DND-41 (cell line): ENCODE measurements at regions not wholly inside any gene's neighbourhood (a gene's known extent, or its start where the extent isn't known, plus 50 kb on each side); places are given as distances from the start of the nearest gene placed in this dataset.

Source experiments
- ATAC-seq: fragments of 200-7000 bp; cut with Tn5 transposase; 3 replicates; pipeline ENCODE4 v1.9.1; 2021; ENCODE audit warnings: low read depth; ENCODE audit not compliant: insufficient read depth
- DNase-seq: peaks from one replicate; pipeline ENCODE4 v3.0.0-alpha.2; 2020
- H2AFZ ChIP-seq: 2 replicates; pipeline ENCODE4 v1.6.0; 2012; ENCODE audit warnings: low read depth, low read length
- H3K27ac ChIP-seq: 2 replicates; pipeline ENCODE4 v1.5.1; 2012; ENCODE audit warnings: low read length, inconsistent platforms
- H3K27me3 ChIP-seq: fragments of 200-600 bp; sonication (generic); 2 replicates; pipeline ENCODE4 v1.6.0; 2012; ENCODE audit warnings: low read length, mild to moderate bottlenecking, inconsistent platforms; ENCODE audit not compliant: insufficient read depth, poor library complexity
- H3K36me3 ChIP-seq: 2 replicates; pipeline ENCODE4 v1.5.1; 2012; ENCODE audit warnings: low read length, inconsistent platforms; ENCODE audit not compliant: insufficient read depth
- H3K4me1 ChIP-seq: 2 replicates; pipeline ENCODE4 v1.5.1; 2012; ENCODE audit warnings: mild to moderate bottlenecking, low read length; ENCODE audit not compliant: insufficient read depth
- H3K4me2 ChIP-seq: 2 replicates; pipeline ENCODE4 v1.6.0; 2012; ENCODE audit warnings: mild to moderate bottlenecking, moderate library complexity, low read length, inconsistent platforms; ENCODE audit not compliant: insufficient read depth
- H3K4me3 ChIP-seq, 2 experiments: fragments of 200-600 bp in 1 of 2; shearing (Covaris generic) in 1 of 2; 2 replicates each; pipeline ENCODE4 v1.5.1; 2012 to 2016; ENCODE audit warnings: inconsistent platforms in 2 of 2, low read length in 2 of 2, mild to moderate bottlenecking in 2 of 2, low read depth in 1 of 2, moderate library complexity in 1 of 2
- H3K79me2 ChIP-seq: 2 replicates; pipeline ENCODE4 v1.6.0; 2012; ENCODE audit warnings: low read length, inconsistent platforms; ENCODE audit not compliant: insufficient read depth
- H3K9ac ChIP-seq: 2 replicates; pipeline ENCODE4 v1.6.0; 2012; ENCODE audit warnings: low read depth, mild to moderate bottlenecking, inconsistent platforms, low read length, moderate library complexity
- H3K9me3 ChIP-seq: 2 replicates; pipeline ENCODE4 v1.5.1; 2012; ENCODE audit warnings: low read length, moderate library complexity, mild to moderate bottlenecking, inconsistent platforms; ENCODE audit not compliant: insufficient read depth, severe bottlenecking
- H4K20me1 ChIP-seq: 2 replicates; pipeline ENCODE4 v1.6.0; 2012; ENCODE audit warnings: low read length; ENCODE audit not compliant: insufficient read depth
- CTCF ChIP-seq: IDR thresholded peaks from 2 replicates; pipeline ENCODE4 v1.5.1; 2012; ENCODE audit warnings: borderline replicate concordance, low read length, moderate library complexity, mild to moderate bottlenecking; ENCODE audit not compliant: poor library complexity, severe bottlenecking; ENCODE audit errors: extremely low read depth
- EZH2 ChIP-seq: IDR thresholded peaks from 3 replicates; pipeline ENCODE4 v1.6.1; 2012; ENCODE audit warnings: borderline replicate concordance, low read depth, mild to moderate bottlenecking, moderate library complexity, low read length, inconsistent platforms; ENCODE audit not compliant: severe bottlenecking

- no peak overlapping the region for H3K27ac ChIP-seq
- H3K9me3 ChIP-seq = no peaks in the 10 kb centered on the region
- H3K4me3 ChIP-seq = no peak overlapping the region
- no peak overlapping the region for H3K4me2 ChIP-seq
- peaks cover 9% of the 10 kb centered on the region; the same call in 1 of the 2 replicates for H3K4me1 ChIP-seq
- no peaks in the 10 kb centered on the region for H3K79me2 ChIP-seq
- ATAC-seq = no peak
- H3K9ac ChIP-seq = no peak overlapping the region
- H2AFZ ChIP-seq = no peak overlapping the region
- no peak for DNase-seq
- TF ChIP-seq EZH2 (no peak), CTCF (no peak)
- no peaks in the 10 kb centered on the region for H4K20me1 ChIP-seq
- H3K36me3 ChIP-seq = no peaks in the 10 kb centered on the region
- H3K27me3 ChIP-seq = no peaks in the 10 kb centered on the region
Measured at GRCh38 chr2:215746887-215747615, 266.3 kb downstream of the MREG start.

GRCh38 chr2:215746226-215746886 is 267.0 kb downstream of the MREG start:
- Histone ChIP-seq H3K9ac (no peak overlapping the region), H2AFZ (no peak overlapping the region), H4K20me1 (no peaks in the 10 kb centered on the region), H3K79me2 (no peaks in the 10 kb centered on the region), H3K4me2 (no peak overlapping the region), H3K4me1 (peaks cover 9% of the 10 kb centered on the region; the same call in 1 of the 2 replicates), H3K27ac (no peak overlapping the region), H3K4me3 (no peak overlapping the region), H3K9me3 (no peaks in the 10 kb centered on the region), H3K36me3 (no peaks in the 10 kb centered on the region), H3K27me3 (no peaks in the 10 kb centered on the region)
- no peak for DNase-seq
- TF ChIP-seq EZH2 = no peak
- no peak for TF ChIP-seq CTCF
- ATAC-seq = no peak

- Histone ChIP-seq H3K9ac (no peak overlapping the region), H3K79me2 (no peaks in the 10 kb centered on the region), H2AFZ (no peak overlapping the region), H3K27me3 (no peaks in the 10 kb centered on the region), H3K4me1 (0 out of 2 replicates have a peak, but pooled peaks cover under 1% of the 10 kb centered on the region), H3K36me3 (no peaks in the 10 kb centered on the region), H4K20me1 (no peaks in the 10 kb centered on the region), H3K4me3 (no peak overlapping the region), H3K9me3 (no peaks in the 10 kb centered on the region), H3K27ac (no peak overlapping the region), H3K4me2 (no peak overlapping the region)
- ATAC-seq (no peak), DNase-seq (no peak)
- TF ChIP-seq EZH2 (no peak), CTCF (no peak)
Measured at GRCh38 chr2:215745331-215745730, 268.0 kb downstream of the MREG start.
